ENCODE measurements at regions not wholly inside any gene's neighbourhood (a gene's known extent, or its start where the extent isn't known, plus 50 kb on each side); places are given as distances from the start of the nearest gene placed in this dataset.

DNA sequence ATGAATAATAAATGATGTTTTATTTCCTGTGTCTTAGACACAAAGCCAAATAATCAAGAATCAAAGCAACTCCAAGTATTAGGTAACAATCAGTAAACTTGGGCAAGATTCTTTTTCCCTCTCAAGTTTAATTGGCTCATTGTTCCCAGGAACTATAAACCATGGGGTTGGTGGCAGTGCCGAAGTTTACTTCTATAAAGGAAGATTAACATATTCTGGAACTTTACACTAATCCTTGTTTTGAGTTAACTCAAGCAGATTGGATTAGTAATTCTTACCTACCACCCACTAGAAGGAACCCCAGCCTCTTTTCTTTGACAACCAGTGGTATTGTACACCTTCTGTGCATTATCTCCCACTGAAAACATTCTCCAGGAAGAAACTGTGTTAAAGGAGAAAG, 197.1 kb downstream of the EXOC5 start:
- intact Hi-C loops (cut with DNase I): no loop called here
- Histone ChIP-seq H3K36me3 (no peaks in the 10 kb centered on the region), H3K27ac (replicated peaks in 1 of 4) (no peak overlapping the region), H3K27me3 (peaks cover 0 to 24% (median 0%) of the 10 kb centered on the region in 4 donors), H3K4me1 (no peaks in the 10 kb centered on the region), H3K9me3 (no peaks in the 10 kb centered on the region), H3K4me3 (no peak overlapping the region)
- DNase-seq (ENCODE audit: extremely low spot score): no peak
- 63% methylated on average over 1 of the region's 1 CpG for WGBS
- TF ChIP-seq CTCF (IDR thresholded peaks at IDR 0.05) (no peak), EP300 (IDR thresholded peaks at IDR 0.05) (no peak), POLR2AphosphoS5 (IDR thresholded peaks at IDR 0.05) (no peak)

DNA sequence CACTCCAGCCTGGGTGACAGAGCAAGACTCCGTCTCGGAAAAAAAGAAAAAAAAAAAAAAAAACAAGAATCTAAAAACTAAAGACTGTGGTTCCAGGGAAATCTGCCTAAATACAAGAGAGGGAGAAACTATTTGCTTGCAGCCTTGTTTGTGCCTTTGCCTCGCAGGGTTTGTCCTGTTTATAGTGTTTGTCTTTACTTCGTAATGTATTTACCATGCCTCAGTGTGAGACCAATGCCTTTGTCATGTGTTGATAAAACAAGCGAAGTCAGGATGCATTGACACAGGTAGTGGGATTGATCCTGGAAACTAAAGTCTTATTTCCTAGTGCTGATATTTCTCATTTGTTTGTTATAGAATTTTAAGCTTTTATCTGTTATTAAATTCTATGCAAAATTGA, 199.0 kb downstream of the EXOC5 start:
- no peak for TF ChIP-seq POLR2AphosphoS5 (IDR thresholded peaks at IDR 0.05)
- no peak for TF ChIP-seq CTCF (IDR thresholded peaks at IDR 0.05)
- no peak for TF ChIP-seq EP300 (IDR thresholded peaks at IDR 0.05)
- TF ChIP-seq POLR2A (IDR thresholded peaks at IDR 0.05; ENCODE audit: low read depth): no peak
- DNase-seq (ENCODE audit: extremely low spot score): no peak
- H3K9me3 ChIP-seq: no peaks in the 10 kb centered on the region
- WGBS: 79% methylated on average over 5 of the region's 5 CpGs
- H3K27me3 ChIP-seq: peaks cover 0 to 24% (median 0%) of the 10 kb centered on the region in 4 donors
- no peak overlapping the region for H3K27ac ChIP-seq (replicated peaks in 1 of 4)
- H3K4me1 ChIP-seq: no peaks in the 10 kb centered on the region
- H3K4me3 ChIP-seq: no peak overlapping the region
- no peaks in the 10 kb centered on the region for H3K36me3 ChIP-seq
- intact Hi-C loops (cut with DNase I): no loop called here

DNA sequence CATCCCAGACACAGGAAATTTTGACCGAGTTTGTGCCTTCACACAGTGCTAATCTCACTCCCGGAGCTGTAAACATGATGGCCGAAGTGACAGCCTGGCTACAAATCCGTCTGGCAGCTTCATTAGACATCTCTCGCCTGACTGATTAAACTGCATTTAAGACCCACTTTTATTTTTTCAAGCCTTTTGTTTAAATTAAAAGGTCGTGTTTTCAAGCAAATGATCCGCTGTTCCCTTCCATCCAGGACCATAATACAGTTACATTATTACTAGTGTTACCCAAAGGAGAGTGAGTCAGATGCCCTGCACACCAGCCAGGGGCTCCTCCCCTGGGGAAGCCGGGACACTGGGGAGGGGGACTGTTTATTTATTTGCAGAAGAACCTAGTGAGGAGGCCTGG, 200.2 kb downstream of the EXOC5 start:
- no peak for DNase-seq (ENCODE audit: extremely low spot score)
- no peaks in the 10 kb centered on the region for H3K36me3 ChIP-seq
- H3K27me3 ChIP-seq: peaks cover 0 to 24% (median 0%) of the 10 kb centered on the region in 4 donors
- H3K9me3 ChIP-seq: no peaks in the 10 kb centered on the region
- no peaks in the 10 kb centered on the region for H3K4me1 ChIP-seq
- no peak overlapping the region for H3K27ac ChIP-seq (replicated peaks in 1 of 4)
- WGBS: 19% methylated on average over 8 of the region's 8 CpGs
- intact Hi-C loops (cut with DNase I): no loop called here
- TF ChIP-seq POLR2A (IDR thresholded peaks at IDR 0.05; ENCODE audit: low read depth): no peak
- TF ChIP-seq EP300 (IDR thresholded peaks at IDR 0.05): no peak
- TF ChIP-seq POLR2AphosphoS5 (IDR thresholded peaks at IDR 0.05): no peak
- no peak for TF ChIP-seq CTCF (IDR thresholded peaks at IDR 0.05)
- H3K4me3 ChIP-seq: no peak overlapping the region

- Histone ChIP-seq H3K27ac (replicated peaks in 1 of 4) (no peak overlapping the region), H3K4me1 (no peaks in the 10 kb centered on the region), H3K27me3 (peaks cover 0 to 24% (median 0%) of the 10 kb centered on the region in 4 donors), H3K9me3 (no peaks in the 10 kb centered on the region), H3K36me3 (no peaks in the 10 kb centered on the region), H3K4me3 (no peak overlapping the region)
- 23% methylated on average over 12 of the region's 12 CpGs for WGBS
- TF ChIP-seq CTCF (IDR thresholded peaks at IDR 0.05) (peak in 2 of 3 experiments; percentile 23 to 26), EP300 (IDR thresholded peaks at IDR 0.05) (no peak)
- intact Hi-C loops (cut with DNase I): no loop called here
- DNase-seq (ENCODE audit: extremely low spot score): no peak
Measured at GRCh38 chr14:57066887-57067513, 201.7 kb downstream of the EXOC5 start.

DNA sequence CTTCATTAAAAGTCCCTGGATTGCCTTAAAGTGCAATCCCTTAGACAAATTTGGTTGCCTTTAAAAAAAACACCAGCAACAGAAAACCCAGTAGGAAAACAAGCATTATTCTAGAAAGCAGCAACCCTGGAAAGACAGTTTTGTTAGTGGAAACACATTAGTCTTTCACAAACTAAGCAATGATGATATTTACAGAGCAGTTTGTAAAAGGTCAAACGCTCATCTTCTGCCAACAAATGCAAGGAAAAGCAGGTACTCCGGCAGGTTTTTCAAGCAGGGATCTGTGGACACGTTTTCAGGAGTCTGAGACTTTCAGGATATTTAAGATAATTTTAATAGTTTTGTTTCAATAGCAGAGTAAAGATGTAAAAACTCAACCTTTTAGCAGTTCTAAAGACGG, 202.2 kb downstream of the EXOC5 start:
- no peak overlapping the region for H3K27ac ChIP-seq (replicated peaks in 1 of 4)
- intact Hi-C loops (cut with DNase I): no loop called here
- no peaks in the 10 kb centered on the region for H3K36me3 ChIP-seq

More for the DNA sequence above, 202.2 kb downstream of the EXOC5 start:
- 56% methylated on average over 4 of the region's 4 CpGs for WGBS
- H3K4me3 ChIP-seq: no peak overlapping the region
- TF ChIP-seq POLR2A (IDR thresholded peaks at IDR 0.05; ENCODE audit: low read depth) (no peak), CTCF (IDR thresholded peaks at IDR 0.05) (no peak), POLR2AphosphoS5 (IDR thresholded peaks at IDR 0.05) (no peak), EP300 (IDR thresholded peaks at IDR 0.05) (no peak)
- no peaks in the 10 kb centered on the region for H3K4me1 ChIP-seq
- DNase-seq (ENCODE audit: extremely low spot score): no peak
- H3K27me3 ChIP-seq: peaks cover 0 to 24% (median 0%) of the 10 kb centered on the region in 4 donors
- H3K9me3 ChIP-seq: no peaks in the 10 kb centered on the region
